GM12878 (cell line): ENCODE measurements at regions not wholly inside any gene's neighbourhood (a gene's known extent, or its start where the extent isn't known, plus 50 kb on each side); places are given as distances from the start of the nearest gene placed in this dataset.

Source experiments
- BHLHE40 ChIP-seq, 2 experiments: fragments of 450-650 bp in 1 of 2; IDR thresholded peaks; 2 replicates each; pipeline ENCODE4 v1.6.1; 2011 to 2017; ENCODE audit warnings: low read depth in 2 of 2, borderline replicate concordance in 1 of 2, improper control_type of control experiment in 1 of 2, low read length in 1 of 2, mild to moderate bottlenecking in 1 of 2
- CHD2 ChIP-seq: IDR thresholded peaks from 2 replicates; pipeline ENCODE4 v1.6.1; 2011; ENCODE audit warnings: low read depth, low read length, improper control_type of control experiment, borderline replicate concordance
- E4F1 ChIP-seq: fragments of 450-650 bp; IDR thresholded peaks from 2 replicates; pipeline ENCODE4 v1.6.1; 2018; ENCODE audit warnings: borderline replicate concordance, mild to moderate bottlenecking; ENCODE audit not compliant: partially characterized antibody
- FOS ChIP-seq: IDR thresholded peaks from 3 replicates; pipeline ENCODE4 v1.6.1; 2011; ENCODE audit warnings: borderline replicate concordance; ENCODE audit not compliant: insufficient read length; ENCODE audit errors: extremely low read depth
- FOXM1 ChIP-seq: IDR thresholded peaks from 2 replicates; pipeline ENCODE4 v1.6.1; 2012; ENCODE audit warnings: low read depth, mild to moderate bottlenecking, inconsistent platforms, low read length, moderate library complexity
- HDAC2 ChIP-seq: fragments of 200-600 bp; sonication (generic); IDR thresholded peaks from 2 replicates; pipeline ENCODE4 v1.6.1; 2017
- MTA2 ChIP-seq: fragments of 450-650 bp; IDR thresholded peaks from 2 replicates; pipeline ENCODE4 v1.6.1; 2016; ENCODE audit warnings: low read depth, mild to moderate bottlenecking, moderate library complexity
- PAX5 ChIP-seq: IDR thresholded peaks from 2 replicates; pipeline ENCODE4 v1.6.1; 2011; ENCODE audit warnings: low read depth, low read length, borderline replicate concordance
- POLR2AphosphoS2 ChIP-seq: IDR thresholded peaks from 2 replicates; pipeline ENCODE4 v1.6.1; 2011; ENCODE audit warnings: low read depth, mild to moderate bottlenecking, low read length, improper control_type of control experiment, moderate library complexity
- SMAD5 ChIP-seq: IDR thresholded peaks from 2 replicates; pipeline ENCODE4 v1.6.1; 2016; ENCODE audit warnings: antibody characterized with exemption, low read depth
- SMARCA5 ChIP-seq: fragments of 450-650 bp; IDR thresholded peaks from 2 replicates; pipeline ENCODE4 v1.6.1; 2017; ENCODE audit warnings: mild to moderate bottlenecking
- TARDBP ChIP-seq: IDR thresholded peaks from 2 replicates; pipeline ENCODE4 v1.6.1; 2016; ENCODE audit warnings: borderline replicate concordance
- ZBED1 ChIP-seq: IDR thresholded peaks from 2 replicates; pipeline ENCODE4 v1.6.1; 2016; ENCODE audit warnings: borderline replicate concordance
- ZBTB11 ChIP-seq: fragments of 450-650 bp; formaldehyde crosslinking; IDR thresholded peaks from 2 replicates; pipeline ENCODE4 v1.5.0; 2022; ENCODE audit warnings: mild to moderate bottlenecking, missing genetic modification characterization
- ZNF592 ChIP-seq: fragments of 450-650 bp; IDR thresholded peaks from 2 replicates; pipeline ENCODE4 v1.6.1; 2017; ENCODE audit warnings: mild to moderate bottlenecking, moderate library complexity
- ZNF687 ChIP-seq: fragments of 450-650 bp; IDR thresholded peaks from 2 replicates; pipeline ENCODE4 v1.6.1; 2017; ENCODE audit warnings: mild to moderate bottlenecking, moderate library complexity

- TF ChIP-seq POLR2AphosphoS2: no peak
- TF ChIP-seq MTA2: peak; percentile 59
- TF ChIP-seq SMARCA5: no peak
- no peak for TF ChIP-seq ZNF687
- TF ChIP-seq E4F1: no peak
- TF ChIP-seq BHLHE40 (IDR thresholded peaks at IDR 0.05; ENCODE audit: borderline replicate concordance in 1 of 2, low read depth in 2 of 2, low read length in 1 of 2): peak in 1 of 2 experiments; percentile 11; a peak in 1 of 4 replicates
- TF ChIP-seq ZBED1: no peak
- no peak for TF ChIP-seq ZNF592
- no peak for TF ChIP-seq ZBTB11 (CRISPR knock-in tag)
- no peak for TF ChIP-seq CHD2
- TF ChIP-seq FOXM1: peak; percentile 68; the same call in 1 of the 2 replicates
- TF ChIP-seq FOS: no peak
- TF ChIP-seq HDAC2: no peak
- TF ChIP-seq SMAD5: no peak
- no peak for TF ChIP-seq TARDBP
- TF ChIP-seq PAX5: no peak
These were observed 631.8 kb upstream of the GRM7 start (continued) for GRCh38 chr3:6228958-6229683.
